A172 (cell line): ENCODE measurements at regions not wholly inside any gene's neighbourhood (a gene's known extent, or its start where the extent isn't known, plus 50 kb on each side); places are given as distances from the start of the nearest gene placed in this dataset.

ENCODE experiments used
- DNase-seq: peaks from one replicate; pipeline ENCODE4 v3.0.0-alpha.2; 2015; ENCODE audit warnings: low spot score

GRCh38 chr4:13047591-13047990 lies 436.5 kb downstream of the RAB28 start:
- no peak for DNase-seq

- no peak for DNase-seq
These were observed 447.3 kb downstream of the RAB28 start for GRCh38 chr4:13036841-13037240.

GRCh38 chr4:13032936-13033335 lies 451.2 kb downstream of the RAB28 start:
- DNase-seq = no peak

GRCh38 chr4:13024147-13025105 lies 459.7 kb downstream of the RAB28 start:
- DNase-seq = no peak

GRCh38 chr4:13007802-13008470 lies 476.2 kb downstream of the RAB28 start:
- DNase-seq = no peak

- DNase-seq = no peak
These were observed 490.2 kb downstream of the RAB28 start for GRCh38 chr4:12993923-12994322.

GRCh38 chr4:12987284-12987683 lies 496.9 kb downstream of the RAB28 start:
- DNase-seq = no peak

GRCh38 chr4:12979797-12980196 lies 504.3 kb downstream of the RAB28 start:
- DNase-seq = no peak

GRCh38 chr4:12978310-12978709 lies 505.8 kb downstream of the RAB28 start:
- DNase-seq = no peak

GRCh38 chr4:12975511-12975910 lies 508.6 kb downstream of the RAB28 start:
- no peak for DNase-seq

GRCh38 chr4:12973522-12973921 lies 510.6 kb downstream of the RAB28 start:
- DNase-seq = no peak

- DNase-seq = no peak
These were observed 515.8 kb downstream of the RAB28 start for GRCh38 chr4:12968345-12968744.

GRCh38 chr4:12966726-12967125 lies 517.4 kb downstream of the RAB28 start:
- no peak for DNase-seq

GRCh38 chr4:12965334-12965733 lies 518.8 kb downstream of the RAB28 start:
- DNase-seq = no peak

GRCh38 chr4:12963912-12964311 lies 520.2 kb downstream of the RAB28 start:
- DNase-seq = no peak

GRCh38 chr4:12963291-12963690 lies 520.8 kb downstream of the RAB28 start:
- no peak for DNase-seq

- DNase-seq = no peak
These were observed 522.4 kb downstream of the RAB28 start for GRCh38 chr4:12961713-12962112.

- no peak for DNase-seq
These were observed 525.7 kb downstream of the RAB28 start for GRCh38 chr4:12958436-12958835.

GRCh38 chr4:12957108-12957507 lies 527.0 kb downstream of the RAB28 start:
- DNase-seq = no peak

- no peak for DNase-seq
These were observed 528.1 kb downstream of the RAB28 start for GRCh38 chr4:12956026-12956425.

GRCh38 chr4:12949719-12950490 lies 534.2 kb downstream of the RAB28 start:
- DNase-seq = no peak

GRCh38 chr4:12943069-12943468 lies 541.1 kb downstream of the RAB28 start:
- no peak for DNase-seq
